ENCODE measurements at regions not wholly inside any gene's neighbourhood (a gene's known extent, or its start where the extent isn't known, plus 50 kb on each side); places are given as distances from the start of the nearest gene placed in this dataset.

DNA sequence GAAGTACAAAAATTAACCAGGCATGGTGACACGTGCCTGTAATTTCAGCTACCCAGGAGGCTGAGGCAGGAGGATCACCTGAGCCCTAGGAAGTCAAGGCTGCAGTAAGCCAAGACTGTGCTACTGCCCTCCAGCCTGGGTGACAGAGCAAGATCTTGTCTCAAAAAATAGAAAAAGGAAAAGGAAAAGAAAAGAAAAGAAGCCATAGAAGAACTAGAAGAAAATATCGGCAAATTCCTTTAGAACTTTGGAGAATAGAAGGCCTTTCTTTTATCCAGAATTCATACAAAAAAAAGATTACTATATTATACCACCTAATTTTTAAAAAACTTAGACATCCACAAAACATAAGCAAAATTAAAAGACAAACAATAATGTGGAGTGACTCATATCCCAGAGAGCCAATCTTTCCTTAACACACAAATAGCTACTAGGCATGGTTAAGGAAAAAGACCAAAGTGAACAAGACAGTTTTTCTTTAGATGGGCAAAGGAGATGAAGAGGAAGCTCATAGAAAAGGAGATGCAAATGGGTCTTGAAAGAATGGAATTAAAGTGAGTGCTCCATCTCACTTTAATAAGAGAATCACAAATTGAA, 251.1 kb upstream of the IRF2BP2 start:
- Histone ChIP-seq H3K36me3 (ENCODE audit: control insufficient read depth in 4 of 4, insufficient read depth in 4 of 4, low read length in 3 of 4) (no peaks in the 10 kb centered on the region), H3K9me3 (ENCODE audit: control extremely low read depth in 1 of 5, control insufficient read depth in 4 of 5, insufficient read depth in 2 of 5, low read depth in 1 of 5, low read length in 4 of 5) (peaks cover 0 to 6% (median 0%) of the 10 kb centered on the region in 5 experiments), H3K4me1 (ENCODE audit: control extremely low read depth in 1 of 4, control insufficient read depth in 4 of 4, insufficient read depth in 4 of 4, low read length in 3 of 4) (peaks cover 0 to 18% (median 12%) of the 10 kb centered on the region in 4 experiments), H3K27me3 (replicated peaks in 2 of 5; ENCODE audit: control insufficient read depth in 4 of 5, insufficient read depth in 5 of 5, low read length in 4 of 5) (no peaks in the 10 kb centered on the region), H3K27ac (ENCODE audit: insufficient read depth in 1 of 2, low read depth in 1 of 2, low read length in 2 of 2, poor library complexity in 1 of 2, severe bottlenecking in 2 of 2) (no peak overlapping the region), H3K4me3 (ENCODE audit: control insufficient read depth in 1 of 7, extremely low read depth in 1 of 7, insufficient read depth in 4 of 7, low read depth in 2 of 7, low read length in 6 of 7) (no peak overlapping the region)
- ChIA-PET POLR2A (no interaction called here), CTCF (interaction anchor here (1.0 to 1.1 kb wide), 2 partner anchors 17 to 244 kb away, joined by 3 read pairs; no protein-coding TSS in a partner anchor)
- no peak for DNase-seq
- 100% methylated on average over 1 of the region's 2 CpGs for WGBS (ENCODE audit: insufficient coverage)

DNA sequence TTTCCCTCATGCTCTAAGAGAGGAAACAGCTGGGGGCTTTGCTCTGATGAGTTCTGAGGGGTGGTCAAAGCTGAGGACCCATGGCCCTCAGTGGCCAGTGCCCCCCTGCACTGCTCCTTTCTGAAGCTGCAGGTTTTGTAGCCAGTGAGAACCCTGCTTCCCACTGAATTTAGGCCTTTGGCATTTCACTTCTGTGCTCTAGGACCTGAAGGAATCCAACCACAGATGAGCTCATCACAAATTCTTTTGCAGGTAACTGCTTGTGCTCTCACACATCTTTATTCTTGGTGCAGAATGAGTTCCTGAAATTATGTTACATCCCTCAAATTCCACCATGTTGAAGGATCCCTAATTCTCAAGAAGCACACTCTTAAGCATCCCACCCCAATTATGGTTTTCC, 248.7 kb upstream of the IRF2BP2 start:
- H3K4me3 ChIP-seq (ENCODE audit: control insufficient read depth in 1 of 7, extremely low read depth in 1 of 7, insufficient read depth in 4 of 7, low read depth in 2 of 7, low read length in 6 of 7): no peak overlapping the region
- peaks cover 0 to 20% (median 17%) of the 10 kb centered on the region in 4 experiments for H3K4me1 ChIP-seq (ENCODE audit: control extremely low read depth in 1 of 4, control insufficient read depth in 4 of 4, insufficient read depth in 4 of 4, low read length in 3 of 4)
- H3K27me3 ChIP-seq (replicated peaks in 2 of 5; ENCODE audit: control insufficient read depth in 4 of 5, insufficient read depth in 5 of 5, low read length in 4 of 5): no peaks in the 10 kb centered on the region
- ChIA-PET POLR2A (no interaction called here), CTCF (interaction anchor here (1.1 to 3.1 kb wide), 4 partner anchors 9 to 19 kb away, joined by 3 to 11 read pairs (median 4); no protein-coding TSS in a partner anchor)
- H3K9me3 ChIP-seq (ENCODE audit: control extremely low read depth in 1 of 5, control insufficient read depth in 4 of 5, insufficient read depth in 2 of 5, low read depth in 1 of 5, low read length in 4 of 5): peaks cover 0 to 4% (median 0%) of the 10 kb centered on the region in 5 experiments
- DNase-seq: no peak
- no peaks in the 10 kb centered on the region for H3K36me3 ChIP-seq (ENCODE audit: control insufficient read depth in 4 of 4, insufficient read depth in 4 of 4, low read length in 3 of 4)
- no peak overlapping the region for H3K27ac ChIP-seq (ENCODE audit: insufficient read depth in 1 of 2, low read depth in 1 of 2, low read length in 2 of 2, poor library complexity in 1 of 2, severe bottlenecking in 2 of 2)

DNA sequence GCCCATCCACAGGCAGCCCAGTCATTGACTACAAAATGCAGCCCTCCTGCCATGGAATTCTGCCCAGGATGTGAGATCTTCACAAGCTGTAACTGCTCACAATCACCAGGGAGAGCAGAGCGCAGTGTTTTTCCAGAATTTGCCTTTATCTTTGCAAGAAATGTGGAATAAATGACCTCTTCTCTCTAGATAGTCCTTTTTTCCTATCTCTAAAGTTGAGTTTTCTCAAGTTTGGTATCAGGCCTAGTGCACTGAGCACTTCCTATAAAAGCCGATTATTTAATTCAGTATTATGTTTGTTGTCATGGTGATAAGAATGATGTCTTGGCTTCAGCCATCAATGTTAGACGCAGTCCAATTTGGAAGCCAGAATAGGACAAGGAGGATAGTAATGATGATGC, 246.9 kb upstream of the IRF2BP2 start:
- peaks cover 8 to 21% (median 12%) of the 10 kb centered on the region in 4 experiments for H3K4me1 ChIP-seq (ENCODE audit: control extremely low read depth in 1 of 4, control insufficient read depth in 4 of 4, insufficient read depth in 4 of 4, low read length in 3 of 4)
- peaks cover 0 to 4% (median 0%) of the 10 kb centered on the region in 5 experiments for H3K9me3 ChIP-seq (ENCODE audit: control extremely low read depth in 1 of 5, control insufficient read depth in 4 of 5, insufficient read depth in 2 of 5, low read depth in 1 of 5, low read length in 4 of 5)
- H3K27me3 ChIP-seq (replicated peaks in 2 of 5; ENCODE audit: control insufficient read depth in 4 of 5, insufficient read depth in 5 of 5, low read length in 4 of 5): no peaks in the 10 kb centered on the region
- CTCF ChIA-PET: interaction anchor here (1.0 to 3.1 kb wide), 5 partner anchors 9 to 53 kb away, joined by 3 to 11 read pairs (median 4); no protein-coding TSS in a partner anchor
- POLR2A ChIA-PET: interaction anchor here (0.7 kb wide), 1 partner anchor 72 kb away, joined by 3 read pairs; no protein-coding TSS in a partner anchor
- no peak for DNase-seq
- H3K4me3 ChIP-seq (ENCODE audit: control insufficient read depth in 1 of 7, extremely low read depth in 1 of 7, insufficient read depth in 4 of 7, low read depth in 2 of 7, low read length in 6 of 7): no peak overlapping the region
- H3K27ac ChIP-seq (ENCODE audit: insufficient read depth in 1 of 2, low read depth in 1 of 2, low read length in 2 of 2, poor library complexity in 1 of 2, severe bottlenecking in 2 of 2): no peak overlapping the region
- no peaks in the 10 kb centered on the region for H3K36me3 ChIP-seq (ENCODE audit: control insufficient read depth in 4 of 4, insufficient read depth in 4 of 4, low read length in 3 of 4)
- WGBS (ENCODE audit: insufficient coverage): 94% methylated on average over 2 of the region's 3 CpGs

DNA sequence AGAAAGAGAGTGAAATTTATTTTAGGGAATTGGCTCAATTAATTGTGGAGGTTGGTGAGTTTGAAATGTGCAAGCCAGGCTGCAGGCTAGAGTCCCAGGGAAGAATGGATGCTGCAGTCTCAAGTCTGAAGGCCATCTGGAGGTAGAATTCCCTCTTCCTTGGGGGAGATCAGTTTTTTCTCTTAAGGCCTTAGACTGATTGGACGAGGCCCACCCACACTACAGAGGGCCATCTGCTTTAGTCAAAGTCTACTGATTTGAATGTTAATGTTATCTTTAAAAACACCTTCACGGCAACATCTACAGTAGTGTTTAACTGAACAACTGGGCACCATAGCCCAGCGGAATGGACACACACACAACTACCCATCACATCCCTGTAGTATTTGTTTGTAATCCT, 245.9 kb upstream of the IRF2BP2 start:
- Histone ChIP-seq H3K4me1 (ENCODE audit: control extremely low read depth in 1 of 4, control insufficient read depth in 4 of 4, insufficient read depth in 4 of 4, low read length in 3 of 4) (peaks cover 12 to 30% (median 22%) of the 10 kb centered on the region in 4 experiments), H3K36me3 (ENCODE audit: control insufficient read depth in 4 of 4, insufficient read depth in 4 of 4, low read length in 3 of 4) (no peaks in the 10 kb centered on the region), H3K9me3 (ENCODE audit: control extremely low read depth in 1 of 5, control insufficient read depth in 4 of 5, insufficient read depth in 2 of 5, low read depth in 1 of 5, low read length in 4 of 5) (peaks cover 0 to 2% (median 0%) of the 10 kb centered on the region in 5 experiments), H3K4me3 (ENCODE audit: control insufficient read depth in 1 of 7, extremely low read depth in 1 of 7, insufficient read depth in 4 of 7, low read depth in 2 of 7, low read length in 6 of 7) (no peak overlapping the region), H3K27me3 (replicated peaks in 2 of 5; ENCODE audit: control insufficient read depth in 4 of 5, insufficient read depth in 5 of 5, low read length in 4 of 5) (no peaks in the 10 kb centered on the region), H3K27ac (ENCODE audit: insufficient read depth in 1 of 2, low read depth in 1 of 2, low read length in 2 of 2, poor library complexity in 1 of 2, severe bottlenecking in 2 of 2) (no peak overlapping the region)
- ChIA-PET POLR2A (interaction anchor here (0.6 kb wide), 1 partner anchor 17 kb away, joined by 3 read pairs; no protein-coding TSS in a partner anchor), CTCF (interaction anchor here (1.9 to 3.1 kb wide), 2 partner anchors 10 to 12 kb away, joined by 5 to 11 read pairs; no protein-coding TSS in a partner anchor)
- DNase-seq: no peak
- WGBS (ENCODE audit: insufficient coverage): no CpG with 5 or more reads among the region's 3 CpGs

DNA sequence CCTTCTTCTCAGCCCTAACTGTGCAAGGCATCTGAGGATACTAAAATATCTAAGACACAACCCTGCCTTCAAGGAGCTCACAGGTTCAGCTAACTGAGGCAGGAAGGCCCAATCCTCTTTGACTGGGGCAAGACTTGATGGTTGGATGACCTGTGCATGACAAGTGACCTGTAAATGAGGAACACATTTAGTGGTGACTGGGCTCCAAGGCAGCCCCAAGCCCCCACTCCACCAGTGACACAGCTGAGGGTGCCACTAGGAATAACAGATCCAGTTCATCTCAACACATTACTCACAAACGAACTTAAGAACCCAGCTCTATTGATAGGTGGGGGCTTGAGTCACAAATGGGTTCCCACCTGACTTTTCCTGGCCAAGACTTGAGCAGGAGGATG, 244.7 kb upstream of the IRF2BP2 start:
- POLR2A ChIA-PET: no interaction called here
- DNase-seq: no peak
- 100% methylated on average over 1 of the region's 1 CpG for WGBS (ENCODE audit: insufficient coverage)
- peaks cover 15 to 41% (median 29%) of the 10 kb centered on the region in 4 experiments for H3K4me1 ChIP-seq (ENCODE audit: control extremely low read depth in 1 of 4, control insufficient read depth in 4 of 4, insufficient read depth in 4 of 4, low read length in 3 of 4)
- CTCF ChIA-PET: interaction anchor here (0.8 kb wide), 1 partner anchor 12 kb away, joined by 3 read pairs; no protein-coding TSS in a partner anchor
- no peaks in the 10 kb centered on the region for H3K36me3 ChIP-seq (ENCODE audit: control insufficient read depth in 4 of 4, insufficient read depth in 4 of 4, low read length in 3 of 4)
- H3K9me3 ChIP-seq (ENCODE audit: control extremely low read depth in 1 of 5, control insufficient read depth in 4 of 5, insufficient read depth in 2 of 5, low read depth in 1 of 5, low read length in 4 of 5): no peaks in the 10 kb centered on the region
- no peak overlapping the region for H3K27ac ChIP-seq (ENCODE audit: insufficient read depth in 1 of 2, low read depth in 1 of 2, low read length in 2 of 2, poor library complexity in 1 of 2, severe bottlenecking in 2 of 2)
- H3K4me3 ChIP-seq (ENCODE audit: control insufficient read depth in 1 of 7, extremely low read depth in 1 of 7, insufficient read depth in 4 of 7, low read depth in 2 of 7, low read length in 6 of 7): no peak overlapping the region
- H3K27me3 ChIP-seq (replicated peaks in 2 of 5; ENCODE audit: control insufficient read depth in 4 of 5, insufficient read depth in 5 of 5, low read length in 4 of 5): no peaks in the 10 kb centered on the region

DNA sequence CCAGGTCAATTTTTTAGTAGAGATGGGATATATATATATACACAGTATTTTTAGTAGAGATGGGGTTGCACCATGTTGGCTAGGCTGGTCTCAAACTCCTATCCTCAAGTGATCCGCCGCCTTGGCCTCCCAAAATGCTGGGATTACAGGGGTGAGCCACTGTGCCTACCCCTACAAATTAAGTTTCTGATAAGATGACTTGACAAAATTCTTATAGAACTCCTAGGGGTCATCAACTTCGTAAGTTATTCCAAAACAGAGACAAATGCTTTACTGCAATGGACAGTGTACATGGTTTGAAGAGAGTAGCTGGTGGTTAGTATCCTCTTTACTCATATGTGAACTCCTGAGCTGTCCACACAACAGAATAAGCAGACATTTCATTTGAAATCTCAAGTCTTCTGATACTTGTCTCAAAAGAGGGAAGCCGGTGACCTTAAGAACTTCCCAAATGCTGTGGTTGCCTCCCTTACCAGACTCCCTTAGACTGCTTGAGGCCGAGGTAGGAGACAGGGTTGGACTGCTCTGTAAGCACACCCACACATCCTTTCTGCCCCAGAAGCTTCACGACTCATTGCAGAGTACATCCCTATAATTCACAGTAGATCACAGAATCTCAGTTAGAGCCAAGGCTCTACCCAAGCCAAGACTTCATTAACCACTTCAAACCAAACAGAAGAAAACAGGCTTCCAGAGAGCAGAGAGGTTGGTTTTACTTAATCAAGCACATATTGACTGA, 244.1 kb upstream of the IRF2BP2 start:
- Histone ChIP-seq H3K27me3 (replicated peaks in 2 of 5; ENCODE audit: control insufficient read depth in 4 of 5, insufficient read depth in 5 of 5, low read length in 4 of 5) (no peaks in the 10 kb centered on the region), H3K9me3 (ENCODE audit: control extremely low read depth in 1 of 5, control insufficient read depth in 4 of 5, insufficient read depth in 2 of 5, low read depth in 1 of 5, low read length in 4 of 5) (no peaks in the 10 kb centered on the region), H3K4me1 (ENCODE audit: control extremely low read depth in 1 of 4, control insufficient read depth in 4 of 4, insufficient read depth in 4 of 4, low read length in 3 of 4) (peaks cover 21 to 45% (median 34%) of the 10 kb centered on the region in 4 experiments), H3K4me3 (ENCODE audit: control insufficient read depth in 1 of 7, extremely low read depth in 1 of 7, insufficient read depth in 4 of 7, low read depth in 2 of 7, low read length in 6 of 7) (no peak overlapping the region), H3K27ac (ENCODE audit: insufficient read depth in 1 of 2, low read depth in 1 of 2, low read length in 2 of 2, poor library complexity in 1 of 2, severe bottlenecking in 2 of 2) (no peak overlapping the region), H3K36me3 (ENCODE audit: control insufficient read depth in 4 of 4, insufficient read depth in 4 of 4, low read length in 3 of 4) (no peaks in the 10 kb centered on the region)
- ChIA-PET CTCF (no interaction called here), POLR2A (no interaction called here)
- DNase-seq: no peak
- 57% methylated on average over 3 of the region's 6 CpGs for WGBS (ENCODE audit: insufficient coverage)

DNA sequence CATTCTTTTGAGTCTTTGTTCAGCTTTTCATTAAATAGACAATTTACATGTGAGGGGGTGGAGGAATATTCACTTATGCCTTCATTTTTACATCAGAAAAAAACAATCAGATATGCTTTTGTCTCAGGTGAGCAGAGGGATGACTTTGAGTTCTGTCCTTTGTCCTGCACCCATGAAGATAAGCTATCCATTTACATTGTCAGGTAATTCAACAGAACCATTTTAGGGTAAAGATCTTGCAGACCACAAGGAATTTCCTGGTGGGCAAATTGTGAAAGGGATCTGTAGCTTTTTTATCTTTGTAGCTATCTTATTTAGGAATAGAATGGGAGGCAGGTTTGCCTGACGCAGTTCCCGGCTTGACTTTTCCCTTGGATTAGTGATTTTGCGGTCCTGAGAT, 242.7 kb upstream of the IRF2BP2 start:
- Histone ChIP-seq H3K4me3 (ENCODE audit: control insufficient read depth in 1 of 7, extremely low read depth in 1 of 7, insufficient read depth in 4 of 7, low read depth in 2 of 7, low read length in 6 of 7) (no peak overlapping the region), H3K4me1 (ENCODE audit: control extremely low read depth in 1 of 4, control insufficient read depth in 4 of 4, insufficient read depth in 4 of 4, low read length in 3 of 4) (peaks cover 26 to 57% (median 42%) of the 10 kb centered on the region in 4 experiments), H3K36me3 (ENCODE audit: control insufficient read depth in 4 of 4, insufficient read depth in 4 of 4, low read length in 3 of 4) (no peaks in the 10 kb centered on the region), H3K27ac (ENCODE audit: insufficient read depth in 1 of 2, low read depth in 1 of 2, low read length in 2 of 2, poor library complexity in 1 of 2, severe bottlenecking in 2 of 2) (no peak overlapping the region), H3K27me3 (replicated peaks in 2 of 5; ENCODE audit: control insufficient read depth in 4 of 5, insufficient read depth in 5 of 5, low read length in 4 of 5) (no peaks in the 10 kb centered on the region), H3K9me3 (ENCODE audit: control extremely low read depth in 1 of 5, control insufficient read depth in 4 of 5, insufficient read depth in 2 of 5, low read depth in 1 of 5, low read length in 4 of 5) (no peaks in the 10 kb centered on the region)
- no peak for DNase-seq
- ChIA-PET POLR2A (no interaction called here), CTCF (interaction anchor here (1.2 kb wide), 1 partner anchor 160 kb away, joined by 3 read pairs; no protein-coding TSS in a partner anchor)
- no CpG with 5 or more reads among the region's 3 CpGs for WGBS (ENCODE audit: insufficient coverage)
